K562 (cell line): ENCODE measurements at regions not wholly inside any gene's neighbourhood (a gene's known extent, or its start where the extent isn't known, plus 50 kb on each side); places are given as distances from the start of the nearest gene placed in this dataset.

Source experiments
- ATAC-seq: fragments of 200-7000 bp; cut with Tn5 transposase; 3 replicates; pipeline ENCODE4 v1.9.1; 2020; ENCODE audit warnings: moderate library complexity
- BruUV-seq: library from RNA; stranded (reverse); fragments of 400-500 nt; replicated peaks from 2 replicates; lab custom pipeline; 2021; lab: Mats Ljungman, UMichigan
- CTCF ChIA-PET: fragments of 300-600 bp; formaldehyde crosslinking; extraction: SDS; loops from one replicate; lab custom pipeline; 2021; ENCODE audit warnings: low intra/inter-chr PET ratio; lab: Yijun Ruan, JAX
- POLR2A ChIA-PET: fragments of 300-600, 350-650 bp; sonication (Branson Sonifier 250); formaldehyde crosslinking; extraction: SDS; loops from one replicate; lab custom pipeline; 2021; ENCODE audit warnings: antibody characterized with exemption, inconsistent platforms; lab: Yijun Ruan, JAX
- DNase-seq, 4 experiments: peaks; one replicate each; pipeline versions ENCODE4 v3.0.0 to v3.0.0-alpha.2; 2011 to 2018; ENCODE audit warnings: low spot score in 3 of 4, mixed read lengths in 3 of 4; ENCODE audit errors: extremely low read depth in 1 of 4
- FAIRE-seq: peaks from 2 replicates; lab custom pipeline; 2011; peaks lifted over from hg19 to GRCh38; lab: Jason Lieb, UNC
- H2AFZ ChIP-seq: 2 replicates; pipeline ENCODE4 v1.6.0; 2011; ENCODE audit warnings: low read depth, low read length, control low read depth, inconsistent platforms
- H3K27ac ChIP-seq: fragments of 200-600 bp; 3 replicates; pipeline ENCODE4 v1.8.0; 2011; ENCODE audit warnings: low read depth, mild to moderate bottlenecking, control low read depth, inconsistent platforms, low read length, moderate library complexity, mixed read lengths; ENCODE audit errors: extremely low read depth
- H3K27me3 ChIP-seq, 2 experiments: fragments of 300-600 bp in 1 of 2; 2 replicates in 1 of 2; 3 replicates in 1 of 2; pipeline versions ENCODE4 v1.6.0 to v1.8.0; 2011; ENCODE audit warnings: inconsistent platforms in 2 of 2, low read length in 2 of 2, mild to moderate bottlenecking in 1 of 2, mixed read lengths in 1 of 2, moderate library complexity in 1 of 2; ENCODE audit not compliant: control insufficient read depth in 2 of 2, insufficient read depth in 2 of 2
- H3K36me3 ChIP-seq: fragments of 300-600 bp; 3 replicates; pipeline ENCODE4 v1.8.0; 2011; ENCODE audit warnings: mild to moderate bottlenecking, low read length, inconsistent platforms; ENCODE audit not compliant: control insufficient read depth, insufficient read depth
- H3K4me1 ChIP-seq, 2 experiments: fragments of 200-600 bp in 1 of 2; replicated peaks in 1 of 2; 2 replicates in 1 of 2; 3 replicates in 1 of 2; pipeline versions ENCODE4 v1.5.1 to v1.8.0; 2011; ENCODE audit warnings: inconsistent platforms in 2 of 2, low read length in 2 of 2, mild to moderate bottlenecking in 1 of 2, mixed read lengths in 1 of 2, moderate library complexity in 1 of 2; ENCODE audit not compliant: control insufficient read depth in 2 of 2, insufficient read depth in 2 of 2
- H3K4me2 ChIP-seq: 2 replicates; pipeline ENCODE4 v1.6.1; 2011; ENCODE audit warnings: low read length, control low read depth, inconsistent platforms, mixed read lengths; ENCODE audit not compliant: insufficient read depth
- H3K4me3 ChIP-seq: fragments of 200-600 bp; sonication (generic), shearing (Covaris generic); 2 replicates; pipeline ENCODE4 v1.5.1; 2016; ENCODE audit warnings: control low read depth, inconsistent platforms
- H3K79me2 ChIP-seq: fragments of 200-600 bp; 3 replicates; pipeline ENCODE4 v1.8.0; 2011; ENCODE audit warnings: low read length, inconsistent platforms; ENCODE audit not compliant: control insufficient read depth, insufficient read depth
- H3K9ac ChIP-seq, 2 experiments: 2 replicates each; pipeline versions ENCODE4 v1.6.0 to v1.6.1; 2011; ENCODE audit warnings: low read depth in 2 of 2, low read length in 2 of 2, control low read depth in 1 of 2, inconsistent platforms in 1 of 2, mild to moderate bottlenecking in 1 of 2, mixed read lengths in 1 of 2; ENCODE audit not compliant: insufficient read depth in 1 of 2
- H3K9me1 ChIP-seq: one replicate; pipeline ENCODE4 v1.6.0; 2011; ENCODE audit warnings: inconsistent platforms, mild to moderate bottlenecking, low read length, moderate library complexity; ENCODE audit not compliant: control insufficient read depth, insufficient read depth
- H3K9me3 ChIP-seq: replicated peaks from 2 replicates; pipeline ENCODE4 v1.5.1; 2011; ENCODE audit warnings: low read depth, low read length, inconsistent platforms; ENCODE audit not compliant: control insufficient read depth, insufficient read depth
- H4K20me1 ChIP-seq: replicated peaks from 2 replicates; pipeline ENCODE4 v1.6.1; 2011; ENCODE audit warnings: low read length, inconsistent platforms, mixed read lengths; ENCODE audit not compliant: control insufficient read depth, insufficient read depth
- C11orf30 ChIP-seq: fragments of 450-650 bp; IDR thresholded peaks from 2 replicates; pipeline ENCODE4 v1.6.1; 2016; ENCODE audit warnings: low read depth, mild to moderate bottlenecking
- HMG20B ChIP-seq: fragments of 250-450 bp; sonication (Bioruptor Pico); IDR thresholded peaks from 2 replicates; pipeline ENCODE4 v1.5.0; 2021; ENCODE audit warnings: mild to moderate bottlenecking
- HNRNPL ChIP-seq: fragments of 200-400 bp; formaldehyde crosslinking; IDR thresholded peaks from 2 replicates; pipeline ENCODE4 v1.6.1; 2017; ENCODE audit warnings: low read depth, mild to moderate bottlenecking, low read length
- NRF1 ChIP-seq, 2 experiments: fragments of 450-650 bp; IDR thresholded peaks in 1 of 2; conservative IDR thresholded peaks in 1 of 2; 2 replicates each; pipeline ENCODE4 v1.6.1; 2014; ENCODE audit warnings: mild to moderate bottlenecking in 2 of 2
- TRIM28 ChIP-seq: fragments of 450-650 bp; IDR thresholded peaks from 2 replicates; pipeline ENCODE4 v1.6.1; 2017
- ZC3H11A ChIP-seq: IDR thresholded peaks from 2 replicates; pipeline ENCODE4 v1.6.1; 2012; ENCODE audit warnings: low read depth, low read length, improper control_type of control experiment
- WGBS: fragments of 100-300 bp; shearing (Covaris generic); methylation state at CpG from one replicate; pipeline ENCODE4 v1.1.6; 2016; ENCODE audit warnings: low coverage, mixed read lengths; ENCODE audit not compliant: insufficient coverage; ENCODE audit errors: missing lambda C conversion rate; 5-methylcytosine and 5-hydroxymethylcytosine counted together
- in situ Hi-C: fragments of 300-500 bp; cut with MboI; formaldehyde crosslinking; loops from 4 replicates; pipeline ENCODE4 v1.15.0; 2018; ENCODE audit warnings: inconsistent platforms, mixed read lengths
- intact Hi-C: fragments of 100-400 bp; cut with micrococcal nuclease; formaldehyde crosslinking; loops from 2 replicates; pipeline ENCODE4 v1.14.2; 2022
- TF ChIP-seq, protein P1 (sequence below): fragments of 250-450 bp; sonication (Bioruptor Pico); IDR thresholded peaks from 2 replicates; pipeline ENCODE4 v1.8.0; 2021; ENCODE audit warnings: moderate library complexity, mild to moderate bottlenecking, inconsistent platforms

DNA sequence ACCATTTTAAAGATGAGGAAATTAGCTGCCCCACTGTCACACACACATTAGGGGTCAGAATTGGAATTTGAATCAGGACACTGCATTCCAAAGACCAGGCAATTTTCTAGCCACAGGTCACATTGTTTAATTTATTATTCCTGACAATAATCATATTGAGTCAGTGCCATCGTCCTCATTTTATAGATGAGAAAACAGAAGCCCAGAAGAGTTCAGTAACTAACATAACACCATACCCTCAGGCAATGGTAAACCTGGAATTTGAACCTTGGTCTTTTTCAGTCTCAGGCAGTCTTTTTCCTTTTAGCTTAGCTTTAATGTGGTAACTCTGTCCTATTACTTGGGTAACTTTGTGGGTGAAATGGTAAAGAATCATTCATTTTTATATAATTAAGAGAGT is 330.3 kb upstream of the SYT1 start:
- FAIRE-seq = no peak
- H4K20me1 ChIP-seq = no peaks in the 10 kb centered on the region
- no peaks in the 10 kb centered on the region for H3K79me2 ChIP-seq
- intact Hi-C loops (no loop called here), in situ Hi-C loops (no loop called here)
- POLR2A ChIA-PET = no interaction called here
- no peaks in the 10 kb centered on the region for H3K9me1 ChIP-seq
- H3K9ac ChIP-seq = no peak overlapping the region
- no peaks in the 10 kb centered on the region for H3K36me3 ChIP-seq
- no peak overlapping the region for H3K4me3 ChIP-seq
- no peak overlapping the region for H3K4me2 ChIP-seq
- no peak for DNase-seq
- no peaks in the 10 kb centered on the region for H3K4me1 ChIP-seq
- no peaks in the 10 kb centered on the region for H3K9me3 ChIP-seq
- H3K27me3 ChIP-seq = no peaks in the 10 kb centered on the region
- no peak for ATAC-seq
- H3K27ac ChIP-seq = no peak overlapping the region
- TF ChIP-seq TRIM28 (no peak), NRF1 (conservative IDR thresholded peaks at IDR 0.05 in 1 of 2, IDR thresholded peaks at IDR 0.05 in 1 of 2) (no peak), C11orf30 (no peak), HMG20B (CRISPR knock-in tag) (no peak), ZC3H11A (no peak), HNRNPL (no peak)
- TF ChIP-seq, protein P1, sequence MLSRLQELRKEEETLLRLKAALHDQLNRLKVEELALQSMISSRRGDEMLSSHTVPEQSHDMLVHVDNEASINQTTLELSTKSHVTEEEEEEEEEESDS (CRISPR knock-in tag) = no peak
- no peak overlapping the region for H2AFZ ChIP-seq
- 0% methylated on average over 1 of the region's 1 CpG for WGBS
- CTCF ChIA-PET = no interaction called here
- no TSS peak for BruUV-seq
